Fibroblast of lung (primary cell): ENCODE measurements at regions not wholly inside any gene's neighbourhood (a gene's known extent, or its start where the extent isn't known, plus 50 kb on each side); places are given as distances from the start of the nearest gene placed in this dataset.

Experiments used
- CTCF ChIP-seq, 2 donors: IDR thresholded peaks in 1 of 2; conservative IDR thresholded peaks in 1 of 2; 1 replicate in 1 of 2; 2 replicates in 1 of 2; pipeline ENCODE4 v1.5.1; 2011 to 2012; ENCODE audit warnings: low read length in 2 of 2, control low read depth in 1 of 2, inconsistent platforms in 1 of 2, low read depth in 1 of 2, mild to moderate bottlenecking in 1 of 2
- EZH2 ChIP-seq: IDR thresholded peaks from 2 replicates; pipeline ENCODE4 v1.5.1; 2012; ENCODE audit warnings: low read length, control low read depth, mild to moderate bottlenecking; ENCODE audit errors: missing control alignments

- TF ChIP-seq CTCF (conservative IDR thresholded peaks at IDR 0.05 in 1 of 2, IDR thresholded peaks at IDR 0.05 in 1 of 2; ENCODE audit: low read depth in 1 of 2, low read length in 2 of 2) (no peak), EZH2 (no peak)
Observed at GRCh38 chr3:70899816-70900215, 587.4 kb upstream of the MDFIC2 start.
